HEK293T (cell line): ENCODE measurements at regions not wholly inside any gene's neighbourhood (a gene's known extent, or its start where the extent isn't known, plus 50 kb on each side); places are given as distances from the start of the nearest gene placed in this dataset.

Experiments used
- ARNT ChIP-seq: fragments of 450-650 bp; IDR thresholded peaks from 2 replicates; pipeline ENCODE4 v1.6.1; 2017; ENCODE audit warnings: mild to moderate bottlenecking
- BHLHE40 ChIP-seq: fragments of 450-650 bp; IDR thresholded peaks from 2 replicates; pipeline ENCODE4 v1.6.1; 2016; ENCODE audit warnings: mild to moderate bottlenecking, moderate library complexity, borderline replicate concordance
- ELF4 ChIP-seq: fragments of 450-650 bp; IDR thresholded peaks from 2 replicates; pipeline ENCODE4 v1.6.1; 2017; ENCODE audit warnings: antibody characterized with exemption
- FOXA1 ChIP-seq: fragments of 450-650 bp; IDR thresholded peaks from 2 replicates; pipeline ENCODE4 v1.6.1; 2016; ENCODE audit warnings: mild to moderate bottlenecking
- SP1 ChIP-seq: fragments of 450-650 bp; IDR thresholded peaks from 2 replicates; pipeline ENCODE4 v1.6.1; 2017
- SUZ12 ChIP-seq: fragments of 450-650 bp; IDR thresholded peaks from 2 replicates; pipeline ENCODE4 v1.6.1; 2016; ENCODE audit warnings: mild to moderate bottlenecking
- TF ChIP-seq, protein P1 (sequence below): fragments of 450-650 bp; IDR thresholded peaks from 2 replicates; pipeline ENCODE4 v1.6.1; 2016

DNA sequence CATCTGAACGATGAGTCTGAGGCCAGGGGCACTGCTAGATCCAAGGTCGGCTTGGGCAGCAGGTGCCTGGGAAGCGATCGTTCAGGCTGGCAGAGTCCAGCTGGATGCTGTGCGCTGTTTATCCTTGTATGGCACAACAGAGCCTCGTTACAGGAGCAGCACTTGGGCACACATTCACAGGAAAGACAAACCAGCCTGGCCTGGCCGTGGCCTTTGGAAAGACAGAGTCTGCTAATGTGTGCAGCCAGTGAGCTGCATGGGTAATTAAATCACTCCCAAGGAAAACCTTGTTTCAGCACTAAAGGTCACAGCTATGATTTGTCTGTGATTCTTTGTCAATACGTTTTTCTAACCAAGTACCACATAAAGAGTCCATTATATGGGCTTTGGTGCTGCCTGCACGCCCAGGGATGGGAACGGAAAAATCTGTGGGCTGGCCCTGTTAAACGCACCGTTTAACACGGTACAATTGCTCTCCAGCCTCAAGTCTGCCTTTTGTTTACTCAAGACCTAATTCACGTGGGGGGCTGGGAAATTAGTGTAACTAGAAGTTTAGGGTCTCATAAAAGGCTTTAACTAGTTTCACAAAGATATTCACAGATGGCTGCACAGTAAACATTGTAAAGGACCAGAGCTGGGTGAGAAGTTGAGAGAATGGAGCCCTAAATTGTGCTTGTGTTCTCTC lies 509.3 kb downstream of the KDM4C start:
- TF ChIP-seq SUZ12 (no peak), BHLHE40 (no peak), SP1 (no peak), ELF4 (no peak), ARNT (no peak), FOXA1 (no peak)
- TF ChIP-seq, protein P1, sequence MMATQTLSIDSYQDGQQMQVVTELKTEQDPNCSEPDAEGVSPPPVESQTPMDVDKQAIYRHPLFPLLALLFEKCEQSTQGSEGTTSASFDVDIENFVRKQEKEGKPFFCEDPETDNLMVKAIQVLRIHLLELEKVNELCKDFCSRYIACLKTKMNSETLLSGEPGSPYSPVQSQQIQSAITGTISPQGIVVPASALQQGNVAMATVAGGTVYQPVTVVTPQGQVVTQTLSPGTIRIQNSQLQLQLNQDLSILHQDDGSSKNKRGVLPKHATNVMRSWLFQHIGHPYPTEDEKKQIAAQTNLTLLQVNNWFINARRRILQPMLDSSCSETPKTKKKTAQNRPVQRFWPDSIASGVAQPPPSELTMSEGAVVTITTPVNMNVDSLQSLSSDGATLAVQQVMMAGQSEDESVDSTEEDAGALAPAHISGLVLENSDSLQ = no peak
